Neuronal stem cell (in vitro differentiated cells): ENCODE measurements at regions not wholly inside any gene's neighbourhood (a gene's known extent, or its start where the extent isn't known, plus 50 kb on each side); places are given as distances from the start of the nearest gene placed in this dataset.
A peak's percentile ranks its signal among the peaks of the same experiment; 100 is the strongest.

Experiments
- DNase-seq: peaks from one replicate; pipeline ENCODE4 v3.0.0-alpha.2; 2013; ENCODE audit warnings: low spot score
- H2AFZ ChIP-seq: one replicate; pipeline ENCODE4 v1.6.1; 2013; ENCODE audit warnings: mild to moderate bottlenecking, low read length, inconsistent platforms
- H2AK5ac ChIP-seq: 2 replicates; pipeline ENCODE4 v1.6.1; 2013; ENCODE audit warnings: low read depth, mild to moderate bottlenecking, inconsistent platforms, low read length, moderate library complexity, mixed read lengths
- H2BK120ac ChIP-seq: 2 replicates; pipeline ENCODE4 v1.6.1; 2013; ENCODE audit warnings: low read depth, mild to moderate bottlenecking, inconsistent platforms, low read length, moderate library complexity, mixed read lengths
- H2BK12ac ChIP-seq: one replicate; pipeline ENCODE4 v1.6.1; 2013; ENCODE audit warnings: low read length, inconsistent platforms
- H2BK15ac ChIP-seq: 2 replicates; pipeline ENCODE4 v1.6.1; 2013; ENCODE audit warnings: mild to moderate bottlenecking, low read length, inconsistent platforms, mixed read lengths
- H2BK5ac ChIP-seq: one replicate; pipeline ENCODE4 v1.6.1; 2013; ENCODE audit warnings: inconsistent platforms, mild to moderate bottlenecking, low read length, moderate library complexity
- H3K14ac ChIP-seq: one replicate; pipeline ENCODE4 v1.6.1; 2013; ENCODE audit warnings: low read length, inconsistent platforms
- H3K18ac ChIP-seq: 2 replicates; pipeline ENCODE4 v1.6.1; 2013; ENCODE audit warnings: low read length, inconsistent platforms
- H3K23ac ChIP-seq: 2 replicates; pipeline ENCODE4 v1.6.1; 2013; ENCODE audit warnings: low read depth, mild to moderate bottlenecking, mixed read lengths, low read length, inconsistent platforms; ENCODE audit not compliant: poor library complexity
- H3K27ac ChIP-seq: replicated peaks from 3 replicates; pipeline ENCODE4 v1.5.1; 2013; ENCODE audit warnings: low read length, inconsistent platforms
- H3K27me3 ChIP-seq, 3 experiments: 2 replicates each; pipeline ENCODE4 v1.6.1; 2013; ENCODE audit warnings: low read length in 3 of 3, mild to moderate bottlenecking in 2 of 3, inconsistent platforms in 1 of 3, low read depth in 1 of 3, mixed read lengths in 1 of 3, moderate library complexity in 1 of 3; ENCODE audit not compliant: control insufficient read depth in 3 of 3, insufficient read depth in 3 of 3
- H3K36me3 ChIP-seq, 2 donors: replicated peaks in 1 of 2; 2 replicates each; pipeline ENCODE4 v1.6.1; 2013; ENCODE audit warnings: low read length in 2 of 2; ENCODE audit not compliant: control insufficient read depth in 2 of 2, insufficient read depth in 2 of 2
- H3K4ac ChIP-seq: 2 replicates; pipeline ENCODE4 v1.6.1; 2013; ENCODE audit warnings: inconsistent platforms, mild to moderate bottlenecking, low read length, moderate library complexity
- H3K4me1 ChIP-seq, 2 donors: 1 replicate in 1 of 2; 2 replicates in 1 of 2; pipeline ENCODE4 v1.6.1; 2013; ENCODE audit warnings: low read length in 2 of 2, low read depth in 1 of 2; ENCODE audit not compliant: control insufficient read depth in 2 of 2, insufficient read depth in 1 of 2
- H3K4me2 ChIP-seq: one replicate; pipeline ENCODE4 v1.6.1; 2013; ENCODE audit warnings: mild to moderate bottlenecking, low read length, inconsistent platforms; ENCODE audit not compliant: insufficient read depth, poor library complexity, severe bottlenecking
- H3K4me3 ChIP-seq, 2 donors: 2 replicates each; pipeline ENCODE4 v1.5.1; 2013; ENCODE audit warnings: low read length in 2 of 2, mild to moderate bottlenecking in 2 of 2, inconsistent platforms in 1 of 2, moderate library complexity in 1 of 2
- H3K79me1 ChIP-seq: one replicate; pipeline ENCODE4 v1.6.1; 2013; ENCODE audit warnings: low read depth, mild to moderate bottlenecking, inconsistent platforms, low read length, moderate library complexity
- H3K9ac ChIP-seq: one replicate; pipeline ENCODE4 v1.6.1; 2013; ENCODE audit warnings: mild to moderate bottlenecking, low read depth, low read length, inconsistent platforms; ENCODE audit not compliant: poor library complexity
- H3K9me3 ChIP-seq, 2 donors: replicated peaks in 1 of 2; 2 replicates each; pipeline versions ENCODE3 to v1.6.1; 2013; ENCODE audit warnings: low read length in 2 of 2, mild to moderate bottlenecking in 2 of 2, inconsistent platforms in 1 of 2, low read depth in 1 of 2, mixed read lengths in 1 of 2, moderate library complexity in 1 of 2; ENCODE audit not compliant: control insufficient read depth in 2 of 2, insufficient read depth in 1 of 2
- H4K8ac ChIP-seq: one replicate; pipeline ENCODE4 v1.6.1; 2013; ENCODE audit warnings: low read depth, mild to moderate bottlenecking, inconsistent platforms, low read length, moderate library complexity
- H4K91ac ChIP-seq: one replicate; pipeline ENCODE4 v1.6.1; 2013; ENCODE audit warnings: low read length, low read depth, mild to moderate bottlenecking, inconsistent platforms; ENCODE audit not compliant: poor library complexity
- WGBS, 2 donors: extraction: QIAGEN DNeasy Blood & Tissue Kit; methylation state at CpG; one replicate each; pipeline ENCODE4 v1.1.7; 2013; ENCODE audit warnings: missing lambda C conversion rate in 2 of 2, mixed read lengths in 1 of 2; ENCODE audit not compliant: insufficient read length in 2 of 2, insufficient replicate concordance in 1 of 2; ENCODE audit errors: extremely low coverage in 2 of 2; 5-methylcytosine and 5-hydroxymethylcytosine counted together

GRCh38 chr4:1464581-1465171 lies 58.4 kb upstream of the NKX1-1 start:
- peaks cover 13 to 16% of the 10 kb centered on the region in 2 donors for H3K4me1 ChIP-seq
- no peak overlapping the region for H4K8ac ChIP-seq
- H3K14ac ChIP-seq, result no peak overlapping the region
- H3K18ac ChIP-seq, result peak overlapping the region; percentile 50
- H3K27ac ChIP-seq, result no peak overlapping the region
- H2AK5ac ChIP-seq, result peak overlapping the region; percentile 86
- H3K27me3 ChIP-seq, result peaks cover 0 to 56% (median 0%) of the 10 kb centered on the region in 3 experiments
- H2BK12ac ChIP-seq, result no peak overlapping the region
- H3K36me3 ChIP-seq, result no peaks in the 10 kb centered on the region
- no peak overlapping the region for H3K4me2 ChIP-seq
- peak overlapping the region; percentile 95 for H2BK15ac ChIP-seq
- no peak for DNase-seq
- peaks cover 0 to 4% of the 10 kb centered on the region in 2 donors for H3K9me3 ChIP-seq
- no peak overlapping the region for H2AFZ ChIP-seq
- no peak overlapping the region for H3K4ac ChIP-seq
- no peak overlapping the region for H4K91ac ChIP-seq
- peak overlapping the region; percentile 51 for H3K9ac ChIP-seq
- H2BK120ac ChIP-seq, result no peak overlapping the region
- no CpG with 5 or more reads among the region's 15 CpGs for WGBS, 2 donors
- H3K23ac ChIP-seq, result no peak overlapping the region
- H2BK5ac ChIP-seq, result peak overlapping the region; percentile 57
- no peak overlapping the region for H3K4me3 ChIP-seq
- H3K79me1 ChIP-seq, result peaks cover 2% of the 10 kb centered on the region

DNA sequence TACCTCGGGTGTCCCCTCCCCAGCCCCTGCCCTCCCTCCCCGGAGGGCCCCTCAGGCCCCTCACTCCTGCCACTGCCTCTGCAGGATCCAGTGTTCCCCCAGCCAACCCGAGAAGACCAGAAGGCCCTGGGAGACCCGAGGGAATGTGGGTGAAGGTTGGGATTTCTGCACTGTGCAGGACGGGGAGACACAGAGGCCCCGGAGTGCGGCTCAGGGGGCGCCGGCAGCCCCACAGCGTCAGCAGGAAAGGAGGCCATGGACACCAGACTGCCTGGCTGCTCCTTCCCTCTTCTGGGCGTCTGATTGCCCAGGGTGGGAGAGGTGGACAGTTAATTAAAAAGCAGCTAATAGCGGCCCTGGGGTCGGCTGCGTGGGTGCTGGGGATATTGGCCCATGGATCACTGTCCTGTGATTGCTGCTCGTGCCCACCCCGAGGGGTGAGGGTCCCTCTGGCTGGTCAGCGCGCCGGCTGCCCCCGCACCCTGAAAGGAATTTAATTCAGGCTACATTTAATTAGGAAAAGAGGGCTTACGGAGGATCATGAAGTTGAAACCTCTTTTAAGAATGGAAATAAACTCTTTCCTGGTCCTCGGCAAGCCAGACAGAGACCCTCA lies 57.8 kb upstream of the NKX1-1 start:
- Histone ChIP-seq H2AK5ac (peak overlapping the region; percentile 86), H3K79me1 (peaks cover 2% of the 10 kb centered on the region), H3K9me3 (peaks cover 0 to 4% of the 10 kb centered on the region in 2 donors), H3K18ac (peak overlapping the region; percentile 49), H4K8ac (no peak overlapping the region), H2BK5ac (peak overlapping the region; percentile 83), H3K14ac (no peak overlapping the region), H3K9ac (no peak overlapping the region), H3K27ac (no peak overlapping the region), H3K4me3 (no peak overlapping the region), H2BK120ac (peak overlapping the region; percentile 51), H2AFZ (no peak overlapping the region), H3K4me2 (no peak overlapping the region), H2BK15ac (peak overlapping the region; percentile 62), H3K27me3 (peaks cover 0 to 62% (median 0%) of the 10 kb centered on the region in 3 experiments), H2BK12ac (no peak overlapping the region), H3K4ac (no peak overlapping the region), H4K91ac (no peak overlapping the region), H3K4me1 (peaks cover 13 to 17% of the 10 kb centered on the region in 2 donors), H3K36me3 (no peaks in the 10 kb centered on the region), H3K23ac (no peak overlapping the region)
- WGBS, 2 donors, result no CpG with 5 or more reads among the region's 22 CpGs
- DNase-seq, result no peak

GRCh38 chr4:1463088-1463926 lies 57.1 kb upstream of the NKX1-1 start:
- no peak overlapping the region for H3K4me3 ChIP-seq
- H3K23ac ChIP-seq, result no peak overlapping the region
- DNase-seq, result no peak
- peak overlapping the region; percentile 12 for H3K9ac ChIP-seq
- no peak overlapping the region for H3K14ac ChIP-seq
- no peak overlapping the region for H3K4me2 ChIP-seq
- peaks cover 0 to 69% (median under 1%) of the 10 kb centered on the region in 3 experiments for H3K27me3 ChIP-seq
- no peak overlapping the region for H4K91ac ChIP-seq
- H2BK5ac ChIP-seq, result peak overlapping the region; percentile 83
- H3K4ac ChIP-seq, result peak overlapping the region; percentile 71
- no peak overlapping the region for H3K27ac ChIP-seq
- H2AK5ac ChIP-seq, result peak overlapping the region; percentile 18
- peaks cover 13 to 20% of the 10 kb centered on the region in 2 donors for H3K4me1 ChIP-seq
- peak overlapping the region; percentile 24 for H2BK12ac ChIP-seq
- no peaks in the 10 kb centered on the region for H3K36me3 ChIP-seq
- no peak overlapping the region for H4K8ac ChIP-seq
- H2AFZ ChIP-seq, result peak overlapping the region; percentile 83
- peak overlapping the region; percentile 39 for H3K18ac ChIP-seq
- H3K9me3 ChIP-seq, result peaks cover 0 to 3% of the 10 kb centered on the region in 2 donors
- peak overlapping the region; percentile 62 for H2BK15ac ChIP-seq
- peaks cover 2% of the 10 kb centered on the region for H3K79me1 ChIP-seq
- peak overlapping the region; percentile 51 for H2BK120ac ChIP-seq
- WGBS, 2 donors, result no CpG with 5 or more reads among the region's 30 CpGs

- Histone ChIP-seq H2BK12ac (peak overlapping the region; percentile 24), H3K27me3 (peaks cover 0 to 75% (median 2%) of the 10 kb centered on the region in 3 experiments), H2BK120ac (no peak overlapping the region), H2BK5ac (peak overlapping the region; percentile 83), H3K4me3 (no peak overlapping the region), H3K4me2 (no peak overlapping the region), H3K9me3 (no peaks in the 10 kb centered on the region), H3K27ac (no peak overlapping the region), H3K14ac (no peak overlapping the region), H4K91ac (no peak overlapping the region), H2AFZ (peak overlapping the region; percentile 83), H4K8ac (no peak overlapping the region), H3K9ac (no peak overlapping the region), H2BK15ac (no peak overlapping the region), H3K79me1 (peaks cover 2% of the 10 kb centered on the region), H3K4me1 (peaks cover 13 to 20% of the 10 kb centered on the region in 2 donors), H3K18ac (peak overlapping the region; percentile 39), H3K36me3 (no peaks in the 10 kb centered on the region), H3K23ac (no peak overlapping the region), H2AK5ac (no peak overlapping the region), H3K4ac (no peak overlapping the region)
- no peak for DNase-seq
- WGBS, 2 donors, result no CpG with 5 or more reads among the region's 14 CpGs
These were observed 56.5 kb upstream of the NKX1-1 start for GRCh38 chr4:1462768-1463075.
